Vagina (tissue), 2 donors: ENCODE measurements at regions not wholly inside any gene's neighbourhood (a gene's known extent, or its start where the extent isn't known, plus 50 kb on each side); places are given as distances from the start of the nearest gene placed in this dataset.

Experiments used
- CTCF ChIP-seq, 3 experiments: fragments of 450-650 bp in 2 of 3; fragments of 200-600 bp in 1 of 3; sonication (generic) in 1 of 3; IDR thresholded peaks; one replicate each; pipeline ENCODE4 v1.5.1; 2017 to 2019; ENCODE audit warnings: antibody characterized with exemption in 3 of 3, mild to moderate bottlenecking in 2 of 3, moderate library complexity in 2 of 3
- POLR2AphosphoS5 ChIP-seq, 2 donors: sonication (generic); formaldehyde crosslinking; IDR thresholded peaks; one replicate each; pipeline ENCODE4 v1.9.0; 2017; ENCODE audit warnings: antibody characterized with exemption in 2 of 2, mild to moderate bottlenecking in 2 of 2, low read depth in 1 of 2; ENCODE audit not compliant: insufficient read depth in 1 of 2

DNA sequence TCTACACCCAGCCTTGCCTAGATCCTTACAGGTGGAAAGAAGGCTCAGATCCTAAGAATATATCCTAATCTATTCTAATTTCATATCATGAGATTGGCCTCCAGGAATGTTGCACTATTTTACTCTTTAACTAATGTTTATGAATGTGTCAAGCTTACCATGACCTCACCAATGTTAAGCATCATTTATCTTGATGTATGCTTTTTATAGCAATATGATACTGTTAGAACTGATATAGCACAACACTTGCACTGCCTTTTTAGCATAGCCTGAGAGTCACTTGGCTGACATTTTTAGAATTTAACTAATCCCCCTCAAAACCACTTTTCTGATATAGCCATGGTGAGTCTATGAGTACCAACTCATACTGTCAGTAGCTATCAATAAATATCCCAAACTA, 191.5 kb upstream of the NR2F2 start:
- no peak for TF ChIP-seq CTCF (IDR thresholded peaks at IDR 0.05)
- no peak for TF ChIP-seq POLR2AphosphoS5 (IDR thresholded peaks at IDR 0.05; ENCODE audit: insufficient read depth in 1 of 2, low read depth in 1 of 2)
